NCI-H2171 (cell line): ENCODE measurements at regions not wholly inside any gene's neighbourhood (a gene's known extent, or its start where the extent isn't known, plus 50 kb on each side); places are given as distances from the start of the nearest gene placed in this dataset.
A peak's percentile ranks its signal among the peaks of the same experiment; 100 is the strongest.

ENCODE experiments used
- DNase-seq: peaks from one replicate; lab custom pipeline; 2025; lab: John Stamatoyannopoulos, UW

DNA sequence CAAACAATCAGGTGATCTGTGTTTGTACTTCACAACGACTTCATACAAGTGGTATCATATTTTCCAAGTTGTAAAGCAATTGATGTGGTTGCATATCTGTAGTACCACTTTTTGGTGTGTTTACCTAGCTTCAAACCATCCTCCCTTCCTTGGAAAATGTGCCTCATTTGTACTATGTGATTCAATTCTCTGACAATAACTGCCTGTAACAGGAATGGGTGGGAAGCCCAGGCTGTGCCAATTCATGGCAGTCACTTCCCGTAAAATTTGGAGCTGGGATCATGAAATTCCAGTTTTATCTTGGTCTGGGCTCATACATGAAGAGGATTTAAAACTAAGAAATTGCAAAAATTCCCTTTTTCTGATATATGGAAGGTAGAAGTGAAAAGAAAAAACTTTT, 250.1 kb downstream of the DIO2 start:
- DNase-seq: no peak

GRCh38 chr14:79960288-79960687, 251.0 kb downstream of the DIO2 start:
- DNase-seq: no peak

- DNase-seq: no peak
These were observed 259.7 kb downstream of the DIO2 start for GRCh38 chr14:79951572-79951971.

DNA sequence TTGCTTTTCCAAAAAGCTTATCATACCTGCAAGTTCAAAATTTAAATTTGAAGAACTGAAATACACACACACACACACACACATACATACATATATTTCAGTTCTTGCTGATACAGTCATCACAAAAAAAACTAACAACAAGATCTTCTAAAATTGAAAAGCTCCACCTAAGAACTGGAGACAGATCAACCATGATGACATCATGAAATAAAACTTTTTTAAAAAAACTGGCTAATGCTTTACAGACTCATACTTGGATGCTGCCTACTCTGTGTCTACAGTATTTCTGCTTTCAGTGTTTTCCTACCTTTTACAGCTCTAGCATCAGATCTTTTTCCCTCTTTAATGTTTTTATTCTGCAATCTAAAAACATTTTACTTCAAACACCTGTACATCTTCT, 261.4 kb downstream of the DIO2 start:
- DNase-seq: no peak

DNA sequence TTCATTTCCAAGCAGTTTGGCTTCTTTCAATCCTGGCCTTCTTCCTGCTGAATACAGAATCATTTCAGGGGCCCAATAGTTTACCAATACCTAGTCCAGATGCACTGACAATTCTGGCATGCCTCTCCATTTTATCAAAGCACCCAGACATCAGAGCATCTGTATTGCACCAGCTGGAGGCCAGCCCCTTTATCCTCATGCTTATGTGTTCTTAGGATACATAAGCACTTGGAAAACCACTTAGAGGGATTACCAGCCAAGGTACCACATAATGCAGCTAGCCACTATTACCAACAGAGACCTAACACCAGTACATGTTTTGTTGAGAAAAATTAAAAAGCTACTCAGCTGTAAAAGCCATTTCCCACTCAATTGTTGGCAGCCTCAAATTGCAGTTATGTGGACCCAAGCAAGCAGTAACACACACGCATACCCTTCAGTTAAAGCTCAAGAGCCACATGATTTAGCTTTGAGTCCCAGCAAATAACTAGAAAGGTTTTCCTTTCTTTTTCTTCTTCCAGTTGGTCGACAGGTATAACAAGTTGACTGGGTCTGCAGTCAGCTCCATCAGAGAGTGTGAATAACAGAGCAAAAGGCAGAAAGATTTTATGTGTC, 263.8 kb downstream of the DIO2 start:
- DNase-seq: peak; percentile 16

- DNase-seq: no peak
These were observed 272.1 kb downstream of the DIO2 start for GRCh38 chr14:79939235-79939634.

DNA sequence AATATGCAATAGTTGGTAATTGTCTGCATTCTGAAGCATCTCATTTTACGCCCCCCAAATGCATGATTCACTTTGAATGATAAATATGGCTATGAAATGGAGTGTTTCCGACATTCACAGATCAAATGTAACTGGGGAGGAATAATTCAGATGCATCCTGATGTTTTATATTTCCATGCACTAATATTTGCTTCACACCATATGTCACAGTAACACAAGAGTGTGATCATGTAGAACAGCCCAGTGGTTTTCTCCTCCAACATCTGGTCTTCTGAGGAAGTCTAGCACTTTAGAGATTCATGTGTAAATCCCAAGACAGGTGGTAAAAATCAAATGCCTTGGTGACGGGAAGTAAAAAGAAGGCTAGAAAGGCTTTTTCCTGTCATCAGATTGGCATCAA, 273.1 kb downstream of the DIO2 start:
- peak; percentile 16 for DNase-seq

GRCh38 chr14:79937433-79937832, 273.9 kb downstream of the DIO2 start:
- no peak for DNase-seq

GRCh38 chr14:79924551-79924950, 286.8 kb downstream of the DIO2 start:
- no peak for DNase-seq

- no peak for DNase-seq
These were observed 291.1 kb downstream of the DIO2 start for GRCh38 chr14:79920180-79920692.
